ENCODE measurements at regions not wholly inside any gene's neighbourhood (a gene's known extent, or its start where the extent isn't known, plus 50 kb on each side); places are given as distances from the start of the nearest gene placed in this dataset.
"Not testable (repeated sequence)": the region's sequence is repeated elsewhere in the genome, so short reads cannot be mapped to it uniquely, and the experiment has no call there.

DNA sequence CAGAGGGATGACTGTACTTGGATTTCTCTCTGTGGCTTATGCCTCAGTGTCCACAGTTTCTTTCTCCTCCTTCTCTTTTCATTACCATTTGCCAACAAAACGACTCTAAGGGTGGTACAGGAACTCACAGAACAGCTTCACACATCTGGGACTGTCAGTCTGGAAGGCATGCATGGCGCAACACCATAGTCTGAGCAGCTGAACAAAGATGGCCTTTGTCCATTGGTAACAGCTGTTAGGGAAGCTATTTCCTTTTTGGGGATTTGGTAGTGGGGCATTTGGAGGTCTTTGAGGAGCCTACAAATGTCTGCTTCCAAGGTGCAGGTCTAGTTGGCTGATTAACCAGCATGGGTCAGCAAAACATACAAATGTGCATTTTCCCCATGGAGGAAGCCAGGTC is 81.4 kb upstream of the PCDH8 start:
- no peak for DNase-seq (ENCODE audit: low spot score)

DNA sequence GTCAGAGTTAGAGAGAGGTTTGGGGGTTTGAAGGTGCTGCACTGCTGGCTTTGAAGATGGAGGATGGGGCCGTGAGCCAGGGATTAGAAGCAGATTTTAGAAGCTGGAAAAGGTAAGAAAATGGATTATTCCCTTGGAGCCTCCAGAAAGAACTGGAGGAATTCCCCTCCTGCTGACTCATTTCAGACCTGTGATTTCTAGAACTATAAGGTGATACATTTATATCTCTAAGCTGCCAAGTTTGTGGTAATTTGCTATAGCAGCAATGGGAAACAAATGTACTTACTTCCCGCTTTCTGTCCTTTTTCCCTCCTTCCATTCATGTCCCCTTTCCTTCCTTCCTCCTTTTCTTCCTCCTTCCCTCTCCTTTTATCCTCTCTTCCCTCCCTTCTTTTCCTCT is 78.5 kb upstream of the PCDH8 start:
- DNase-seq (ENCODE audit: low spot score): no peak

DNA sequence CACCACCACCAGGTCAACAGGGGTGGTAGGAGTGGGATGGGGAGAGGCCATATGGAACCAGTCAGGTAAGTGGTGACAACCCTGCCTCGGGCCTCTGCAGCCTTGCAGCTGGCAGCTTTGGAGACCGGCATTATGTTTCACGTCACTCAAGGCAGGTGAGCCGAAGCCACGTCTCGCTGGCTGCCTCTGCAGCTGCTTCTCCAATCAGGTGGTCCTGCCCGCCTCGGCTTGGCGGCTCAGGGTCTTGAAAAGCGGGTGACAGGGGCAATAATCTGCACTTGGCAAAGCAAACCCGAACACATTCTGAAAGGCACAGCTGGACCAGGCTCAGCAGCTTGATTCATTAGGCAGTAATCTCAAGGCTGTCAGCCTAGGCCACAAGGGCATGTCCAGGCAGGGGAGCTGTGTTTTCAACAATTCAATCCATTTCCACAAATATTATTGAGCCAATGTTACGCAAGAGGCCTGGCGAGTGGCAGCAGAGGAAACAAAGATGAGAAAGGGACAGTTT is 77.4 kb upstream of the PCDH8 start:
- DNase-seq (ENCODE audit: low spot score): no peak

DNA sequence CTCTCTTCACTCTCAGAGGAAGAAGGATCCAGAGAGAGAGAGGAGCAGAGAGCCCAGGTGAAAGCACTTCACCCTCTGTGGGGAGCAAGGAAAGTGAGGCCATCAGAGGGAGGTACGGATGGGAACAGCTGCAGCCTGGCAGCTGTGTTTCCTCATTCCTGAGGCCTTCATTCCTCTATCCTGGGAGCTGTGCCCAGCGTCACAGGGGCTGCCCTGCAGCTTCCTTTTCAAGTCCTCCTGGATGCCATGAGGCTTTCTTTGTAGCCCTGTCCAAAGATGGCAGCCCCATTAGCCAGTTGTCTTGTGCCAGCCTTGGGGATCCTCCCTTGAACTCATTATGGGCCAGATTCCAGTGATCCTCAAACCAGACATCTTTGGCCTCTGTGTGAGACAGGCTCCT is 76.8 kb upstream of the PCDH8 start:
- DNase-seq (ENCODE audit: low spot score): no peak

DNA sequence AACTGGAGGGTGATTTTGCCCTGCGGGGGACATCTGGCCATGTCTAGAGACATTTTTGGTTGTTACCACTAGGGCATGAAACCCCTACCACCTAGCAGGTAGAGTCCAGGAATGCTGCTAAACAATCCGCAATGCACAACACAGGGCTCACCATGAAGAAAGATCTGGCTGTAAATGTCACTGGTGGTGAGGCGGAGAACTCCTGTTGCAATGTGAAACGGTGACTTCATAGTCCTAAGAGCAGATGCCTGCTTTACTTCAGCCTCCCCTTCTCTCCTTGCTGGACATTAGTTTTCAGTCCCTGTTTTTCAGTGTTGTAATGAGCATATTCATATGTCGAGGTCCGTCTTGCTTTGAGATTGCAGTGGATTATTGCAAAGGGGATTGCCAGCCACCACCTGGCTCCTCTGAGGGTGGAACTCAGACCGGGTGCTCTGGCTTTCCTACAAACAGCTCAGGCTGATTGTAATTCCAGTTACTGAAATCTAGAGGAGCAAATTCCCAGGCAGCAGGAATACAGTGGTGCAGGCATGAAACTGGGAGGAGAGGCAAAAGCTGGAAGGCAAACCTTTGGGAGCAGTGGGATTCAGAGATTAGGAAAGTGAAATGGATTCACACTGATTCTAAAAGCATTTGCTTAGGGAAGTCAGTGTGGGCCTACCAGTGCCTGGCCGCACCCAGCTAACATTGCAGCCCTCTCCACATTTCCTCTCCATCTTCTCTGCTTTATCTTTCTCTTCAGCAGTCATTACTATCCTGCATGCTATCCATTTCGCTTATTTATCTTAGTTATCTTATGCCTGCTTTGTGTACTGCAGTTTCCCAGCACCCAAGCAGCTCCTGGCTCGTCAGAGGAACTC is 76.1 kb upstream of the PCDH8 start:
- DNase-seq (ENCODE audit: low spot score): no peak

DNA sequence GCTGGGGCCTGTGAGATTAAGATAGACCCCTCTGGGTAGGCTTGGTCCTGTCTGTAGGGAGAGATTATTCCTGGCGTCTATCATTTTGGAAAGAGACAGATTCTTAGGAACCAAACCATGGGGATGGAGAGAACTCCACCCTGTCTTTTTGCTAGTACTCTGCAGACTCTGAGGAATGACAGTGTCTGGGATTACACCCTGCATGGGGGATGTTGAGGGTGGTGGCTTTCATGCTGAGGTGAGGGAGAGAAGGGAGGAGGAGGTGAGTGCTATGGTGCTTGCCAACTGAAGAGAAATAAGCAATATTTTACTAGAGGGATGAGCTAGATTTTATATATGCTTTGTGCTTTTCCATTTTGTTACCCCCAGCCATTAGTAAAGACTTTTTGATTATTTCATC is 74.5 kb upstream of the PCDH8 start:
- no peak for DNase-seq (ENCODE audit: low spot score)

DNA sequence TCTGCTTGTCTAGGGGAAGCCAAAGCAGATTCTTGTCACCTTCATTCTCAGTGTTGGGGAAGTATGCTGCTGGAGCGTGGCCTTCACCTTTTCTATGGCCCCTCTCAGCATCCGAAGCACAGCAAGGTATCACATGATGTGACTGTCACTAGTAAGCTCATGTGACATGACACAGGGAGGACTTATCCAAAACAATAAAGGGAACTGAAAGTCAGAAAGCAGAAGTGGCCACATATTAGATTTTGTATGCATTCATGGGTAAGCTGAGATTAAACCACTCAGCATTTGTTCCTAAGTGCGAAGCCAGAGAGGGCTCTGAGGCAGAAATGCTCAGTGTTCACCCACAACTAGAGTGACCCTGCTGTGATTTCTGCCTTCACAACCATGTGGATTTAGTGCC is 72.8 kb upstream of the PCDH8 start:
- no peak for DNase-seq (ENCODE audit: low spot score)

DNA sequence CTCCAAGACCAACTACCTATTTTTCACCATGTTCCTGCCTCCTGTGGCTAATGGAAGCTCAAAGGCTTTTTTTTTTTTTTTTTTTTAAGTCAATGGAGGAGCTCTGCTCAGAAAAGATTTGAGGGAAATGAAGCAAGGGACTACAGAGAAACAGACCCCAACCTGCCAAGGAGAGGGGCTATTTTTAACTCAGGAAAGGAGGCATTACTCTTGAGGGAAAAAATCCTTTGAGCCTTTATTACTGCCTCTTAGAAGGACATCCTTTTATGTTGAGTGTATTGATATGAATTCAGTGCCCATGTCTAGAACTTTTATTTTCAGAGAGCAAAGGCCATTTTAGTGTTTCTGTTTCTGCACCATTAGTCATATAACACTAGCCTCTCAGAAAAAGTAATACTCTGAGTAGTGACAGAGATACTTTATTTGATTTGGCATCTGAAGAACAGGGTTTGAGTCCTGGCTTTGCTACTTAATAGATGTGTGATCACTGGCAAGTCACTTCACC is 68.1 kb upstream of the PCDH8 start:
- no peak for DNase-seq (ENCODE audit: low spot score)

DNA sequence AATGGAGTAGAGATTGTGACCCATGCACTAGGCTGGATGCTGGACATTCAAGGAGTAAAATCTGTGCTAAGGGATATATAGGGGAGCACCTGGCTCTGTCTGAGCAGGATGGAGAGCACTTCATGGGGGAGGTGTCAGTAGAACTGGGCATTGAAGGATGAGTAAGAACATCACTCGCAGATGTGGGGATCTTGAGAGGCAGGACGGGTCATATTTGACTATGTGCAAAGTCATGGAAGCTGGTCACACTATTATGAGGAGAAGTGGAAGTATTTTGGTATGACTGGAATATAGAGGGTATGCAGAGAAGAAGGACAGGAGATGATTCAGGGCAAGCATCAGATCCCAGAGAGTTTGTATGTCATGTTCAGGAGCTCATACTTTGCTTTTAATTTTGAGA is 62.9 kb upstream of the PCDH8 start:
- DNase-seq (ENCODE audit: low spot score): no peak

DNA sequence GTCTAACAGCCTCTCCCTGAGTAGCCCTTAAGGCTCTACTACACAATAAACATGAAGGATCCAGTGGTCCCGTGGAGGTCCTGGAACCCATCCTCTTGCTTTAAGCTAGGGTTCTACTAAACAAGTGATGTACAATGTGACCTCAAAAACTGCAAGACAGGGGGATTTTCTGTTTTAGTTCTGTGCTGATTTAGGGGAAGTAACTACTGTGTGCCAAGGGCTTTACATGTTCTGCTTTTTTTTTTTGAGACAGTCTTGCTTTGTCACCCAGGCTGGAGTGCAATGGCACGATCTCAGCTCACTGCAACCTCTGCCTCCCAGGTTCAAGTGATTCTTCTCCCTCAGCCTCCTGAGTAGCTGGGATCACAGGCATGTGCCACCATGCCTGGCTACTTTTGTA is 61.9 kb upstream of the PCDH8 start:
- DNase-seq (ENCODE audit: low spot score): not testable (repeated sequence)

DNA sequence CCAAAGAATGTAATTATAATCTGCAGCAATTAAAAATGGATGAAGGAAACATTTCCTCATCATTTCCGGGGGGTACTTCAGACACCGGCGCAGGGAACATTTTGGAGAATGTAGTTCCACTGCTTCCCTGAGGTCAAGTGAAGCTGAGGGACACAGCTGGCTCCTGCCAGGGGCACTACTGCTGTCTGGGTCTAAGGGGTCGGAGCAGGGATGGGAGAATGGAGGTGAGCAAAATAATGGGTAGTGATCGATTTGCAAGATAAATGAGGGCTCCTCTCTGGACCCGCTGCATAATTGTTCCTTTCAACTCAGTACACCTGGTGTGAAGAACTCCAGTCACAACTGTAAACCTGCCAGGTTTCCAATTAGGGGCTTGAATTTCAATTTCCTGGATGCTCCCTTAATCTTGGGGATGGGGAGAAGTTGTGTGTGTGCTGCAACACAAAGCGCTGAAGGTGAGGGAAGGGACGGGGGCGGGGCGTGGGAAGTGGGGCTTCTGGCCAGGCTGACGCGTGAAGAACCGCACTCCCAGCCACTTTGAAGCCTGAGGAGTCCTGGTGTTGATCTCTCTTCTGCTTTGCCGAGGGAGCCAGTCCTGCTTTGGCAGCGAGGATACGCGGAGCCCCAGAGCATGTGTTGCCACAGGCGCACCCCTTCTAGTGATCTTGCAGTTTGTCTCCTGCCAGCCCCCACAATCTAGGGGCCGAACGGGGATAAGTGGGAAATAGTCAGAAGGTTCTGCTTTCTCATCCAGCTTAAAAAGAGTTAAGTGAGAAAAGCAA is 57.9 kb upstream of the PCDH8 start:
- DNase-seq (ENCODE audit: low spot score): no peak

DNA sequence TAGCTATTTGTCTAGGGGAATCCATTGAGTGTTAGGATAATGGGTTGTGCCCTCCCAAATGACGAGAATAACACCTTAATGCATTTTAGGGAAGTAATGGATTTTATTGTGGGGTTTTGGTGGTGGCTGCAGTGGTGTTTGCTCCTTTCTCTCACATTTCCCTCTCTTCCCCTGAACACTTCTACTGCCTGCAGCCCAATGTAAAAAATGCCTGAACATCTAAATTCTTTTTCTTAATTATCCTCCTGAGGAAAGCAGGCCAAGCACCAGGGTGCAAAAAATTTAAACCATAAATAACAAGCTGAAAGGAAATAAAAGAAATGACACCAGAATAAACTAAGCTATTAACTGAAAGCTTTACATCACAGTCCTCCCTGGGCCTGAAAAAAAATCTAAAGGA is 57.3 kb upstream of the PCDH8 start:
- DNase-seq (ENCODE audit: low spot score): no peak

DNA sequence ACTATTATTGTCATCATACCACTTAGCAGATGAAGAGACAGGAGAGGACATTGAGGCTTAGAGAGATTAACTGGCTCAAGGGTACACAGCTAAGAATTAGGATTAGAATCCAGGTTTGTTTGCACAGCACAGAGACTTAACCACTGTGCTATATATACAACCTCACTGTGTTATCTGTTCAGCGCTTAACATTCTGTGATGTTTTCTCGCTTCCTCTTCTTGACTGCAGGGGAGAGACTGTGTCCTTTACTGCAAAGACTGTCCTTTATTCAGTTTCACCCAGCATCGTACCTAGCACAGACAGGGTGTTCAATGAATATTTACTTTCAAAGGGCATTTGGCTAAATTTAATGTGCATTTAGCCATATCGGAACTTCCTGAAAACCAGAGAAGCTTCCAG is 54.9 kb upstream of the PCDH8 start:
- no peak for DNase-seq (ENCODE audit: low spot score)

DNA sequence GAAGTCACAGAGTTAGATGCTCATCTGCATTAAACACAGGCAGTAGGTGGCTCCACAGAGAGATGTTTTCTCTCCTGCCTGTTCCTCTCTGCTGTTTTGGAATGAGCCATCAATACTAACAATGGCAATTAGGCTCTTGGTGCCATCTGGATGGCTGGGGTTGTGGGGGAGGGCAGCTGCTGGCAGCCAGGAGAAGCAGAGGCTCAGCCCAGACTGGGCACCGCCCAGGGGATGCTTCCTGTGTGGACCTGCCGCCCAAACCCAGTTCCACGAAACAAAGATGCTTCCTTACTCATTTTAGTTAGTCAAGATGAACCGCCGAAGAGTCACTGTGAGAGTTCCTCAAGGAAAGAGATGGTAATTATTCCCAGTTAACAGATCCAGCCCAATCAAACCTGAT is 50.8 kb upstream of the PCDH8 start:
- DNase-seq (ENCODE audit: low spot score): no peak

Data from ecto neural progenitor cell (in vitro differentiated cells).